ENCODE measurements at regions not wholly inside any gene's neighbourhood (a gene's known extent, or its start where the extent isn't known, plus 50 kb on each side); places are given as distances from the start of the nearest gene placed in this dataset.

GRCh38 chrX:81868979-81869378 is 667.1 kb downstream of the SH3BGRL start:
- DNase-seq (no peak), ATAC-seq (ENCODE audit: low read depth) (no peak)
- Mint-ChIP-seq H3K4me3 (no peak overlapping the region), H3K27ac (no peak overlapping the region), H3K9me3 (ENCODE audit: insufficient read depth) (peaks cover 3% of the 10 kb centered on the region), H3K4me1 (no peaks in the 10 kb centered on the region), H3K27me3 (no peaks in the 10 kb centered on the region)
- H3K27ac ChIP-seq (ENCODE audit: low read length in 2 of 2), result no peak overlapping the region
- H3K9me3 ChIP-seq (ENCODE audit: control extremely low read depth in 1 of 3, control insufficient read depth in 2 of 3, insufficient read depth in 1 of 3, low read length in 2 of 3), result peaks cover 0 to 31% (median 0%) of the 10 kb centered on the region in 3 donors
- WGBS (ENCODE audit: insufficient coverage), result 93% methylated on average over 4 of the region's 5 CpGs
- H4K20me1 ChIP-seq (ENCODE audit: control insufficient read depth, insufficient read depth, low read length, poor library complexity, severe bottlenecking), result no peaks in the 10 kb centered on the region
- H3K79me2 ChIP-seq (ENCODE audit: control insufficient read depth, insufficient read depth, low read length), result no peaks in the 10 kb centered on the region
- no peaks in the 10 kb centered on the region for H3K4me1 ChIP-seq (ENCODE audit: control insufficient read depth in 2 of 2, insufficient read depth in 2 of 2, low read length in 2 of 2)
- H2AFZ ChIP-seq (ENCODE audit: insufficient read depth, low read depth, low read length, poor library complexity, severe bottlenecking), result no peak overlapping the region
- intact Hi-C loops (cut with micrococcal nuclease), result no loop called here
- no peak overlapping the region for H3K4me2 ChIP-seq (replicated peaks; ENCODE audit: low read depth, low read length, poor library complexity, severe bottlenecking)
- ChIA-PET CTCF (no interaction called here), POLR2A (no interaction called here)
- no peaks in the 10 kb centered on the region for H3K27me3 ChIP-seq (replicated peaks in 1 of 4; ENCODE audit: control extremely low read depth in 1 of 4, control insufficient read depth in 3 of 4, insufficient read depth in 4 of 4, low read length in 3 of 4)
- no peak for TF ChIP-seq EZH2 (IDR thresholded peaks at IDR 0.05; ENCODE audit: borderline replicate concordance, insufficient read depth, low read depth, low read length, poor library complexity, severe bottlenecking)
- TF ChIP-seq, protein P1, sequence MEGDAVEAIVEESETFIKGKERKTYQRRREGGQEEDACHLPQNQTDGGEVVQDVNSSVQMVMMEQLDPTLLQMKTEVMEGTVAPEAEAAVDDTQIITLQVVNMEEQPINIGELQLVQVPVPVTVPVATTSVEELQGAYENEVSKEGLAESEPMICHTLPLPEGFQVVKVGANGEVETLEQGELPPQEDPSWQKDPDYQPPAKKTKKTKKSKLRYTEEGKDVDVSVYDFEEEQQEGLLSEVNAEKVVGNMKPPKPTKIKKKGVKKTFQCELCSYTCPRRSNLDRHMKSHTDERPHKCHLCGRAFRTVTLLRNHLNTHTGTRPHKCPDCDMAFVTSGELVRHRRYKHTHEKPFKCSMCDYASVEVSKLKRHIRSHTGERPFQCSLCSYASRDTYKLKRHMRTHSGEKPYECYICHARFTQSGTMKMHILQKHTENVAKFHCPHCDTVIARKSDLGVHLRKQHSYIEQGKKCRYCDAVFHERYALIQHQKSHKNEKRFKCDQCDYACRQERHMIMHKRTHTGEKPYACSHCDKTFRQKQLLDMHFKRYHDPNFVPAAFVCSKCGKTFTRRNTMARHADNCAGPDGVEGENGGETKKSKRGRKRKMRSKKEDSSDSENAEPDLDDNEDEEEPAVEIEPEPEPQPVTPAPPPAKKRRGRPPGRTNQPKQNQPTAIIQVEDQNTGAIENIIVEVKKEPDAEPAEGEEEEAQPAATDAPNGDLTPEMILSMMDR (IDR thresholded peaks at IDR 0.05), result no peak
- no peak overlapping the region for H3K4me3 ChIP-seq (ENCODE audit: control extremely low read depth in 1 of 5, extremely low read depth in 1 of 5, insufficient read depth in 1 of 5, low read depth in 2 of 5, low read length in 4 of 5)
- no peaks in the 10 kb centered on the region for H3K36me3 ChIP-seq (replicated peaks in 1 of 2; ENCODE audit: control extremely low read depth in 1 of 2, control insufficient read depth in 1 of 2, extremely low read depth in 1 of 2, insufficient read depth in 2 of 2, low read length in 1 of 2)
- H3K9ac ChIP-seq (ENCODE audit: low read length), result no peak overlapping the region

GRCh38 chrX:81874807-81875206 is 672.9 kb downstream of the SH3BGRL start:
- WGBS (ENCODE audit: insufficient coverage), result 100% methylated on average over 3 of the region's 3 CpGs
- H3K9ac ChIP-seq (ENCODE audit: low read length), result no peak overlapping the region
- Mint-ChIP-seq H3K27ac (no peak overlapping the region), H3K4me3 (no peak overlapping the region), H3K4me1 (no peaks in the 10 kb centered on the region), H3K9me3 (ENCODE audit: insufficient read depth) (no peaks in the 10 kb centered on the region), H3K27me3 (no peaks in the 10 kb centered on the region)
- H4K20me1 ChIP-seq (ENCODE audit: control insufficient read depth, insufficient read depth, low read length, poor library complexity, severe bottlenecking), result no peaks in the 10 kb centered on the region
- no peak for DNase-seq
- no peak overlapping the region for H2AFZ ChIP-seq (ENCODE audit: insufficient read depth, low read depth, low read length, poor library complexity, severe bottlenecking)
- TF ChIP-seq EZH2 (IDR thresholded peaks at IDR 0.05; ENCODE audit: borderline replicate concordance, insufficient read depth, low read depth, low read length, poor library complexity, severe bottlenecking), result no peak
- TF ChIP-seq, protein P1 (IDR thresholded peaks at IDR 0.05), result no peak
- intact Hi-C loops (cut with micrococcal nuclease), result no loop called here
- no peaks in the 10 kb centered on the region for H3K27me3 ChIP-seq (replicated peaks in 1 of 4; ENCODE audit: control extremely low read depth in 1 of 4, control insufficient read depth in 3 of 4, insufficient read depth in 4 of 4, low read length in 3 of 4)
- no peak overlapping the region for H3K27ac ChIP-seq (ENCODE audit: low read length in 2 of 2)
- H3K4me1 ChIP-seq (ENCODE audit: control insufficient read depth in 2 of 2, insufficient read depth in 2 of 2, low read length in 2 of 2), result no peaks in the 10 kb centered on the region
- H3K4me3 ChIP-seq (ENCODE audit: control extremely low read depth in 1 of 5, extremely low read depth in 1 of 5, insufficient read depth in 1 of 5, low read depth in 2 of 5, low read length in 4 of 5), result no peak overlapping the region
- no peaks in the 10 kb centered on the region for H3K79me2 ChIP-seq (ENCODE audit: control insufficient read depth, insufficient read depth, low read length)
- H3K9me3 ChIP-seq (ENCODE audit: control extremely low read depth in 1 of 3, control insufficient read depth in 2 of 3, insufficient read depth in 1 of 3, low read length in 2 of 3), result peaks cover 0 to 16% (median 0%) of the 10 kb centered on the region in 3 donors
- POLR2A ChIA-PET, result no interaction called here
- CTCF ChIA-PET, result no interaction called here
- H3K4me2 ChIP-seq (replicated peaks; ENCODE audit: low read depth, low read length, poor library complexity, severe bottlenecking), result no peak overlapping the region
- H3K36me3 ChIP-seq (replicated peaks in 1 of 2; ENCODE audit: control extremely low read depth in 1 of 2, control insufficient read depth in 1 of 2, extremely low read depth in 1 of 2, insufficient read depth in 2 of 2, low read length in 1 of 2), result no peaks in the 10 kb centered on the region
- ATAC-seq (ENCODE audit: low read depth), result no peak

All from B cell (primary cell).